Right lobe of liver (tissue), 4 donors: ENCODE measurements at regions not wholly inside any gene's neighbourhood (a gene's known extent, or its start where the extent isn't known, plus 50 kb on each side); places are given as distances from the start of the nearest gene placed in this dataset.

Source experiments
- POLR2A ChIP-seq: fragments of 450-650 bp; IDR thresholded peaks from one replicate; pipeline ENCODE4 v1.6.1; 2017; ENCODE audit warnings: antibody characterized with exemption, mild to moderate bottlenecking
- TF ChIP-seq, protein P1 (sequence below), 4 donors: fragments of 200-600 bp in 3 of 4; fragments of 450-650 bp in 1 of 4; IDR thresholded peaks; one replicate each; pipeline versions ENCODE4 v1.5.1 to v1.8.0; 2016 to 2022; ENCODE audit warnings: antibody characterized with exemption in 4 of 4, mild to moderate bottlenecking in 2 of 4
- donor health status: DM: no; HTN: no; CAD: no.
- donor health status: DM: no; HTN: no; CAD: no.
- donor health status: DM: no; HTN: yes; CAD: no.

DNA sequence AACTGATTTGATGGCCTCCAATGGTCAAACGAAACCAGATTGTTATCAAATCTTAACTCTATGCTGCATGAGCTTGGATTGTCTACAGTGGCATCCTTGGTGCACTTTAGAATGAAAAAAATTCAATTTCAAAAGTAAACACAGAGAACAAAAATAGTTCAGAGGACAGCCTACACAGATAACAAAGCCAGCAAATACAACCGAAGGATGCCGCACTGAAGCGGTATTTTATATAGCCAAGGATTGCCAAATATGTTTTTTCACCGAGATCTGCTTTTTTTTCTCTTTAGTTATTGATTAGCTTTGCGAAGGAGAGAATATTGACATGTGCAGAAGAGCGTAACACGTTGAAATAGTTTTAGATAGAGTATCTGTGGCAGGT, 72.0 kb downstream of the SLC4A3 start:
- TF ChIP-seq, protein P1, sequence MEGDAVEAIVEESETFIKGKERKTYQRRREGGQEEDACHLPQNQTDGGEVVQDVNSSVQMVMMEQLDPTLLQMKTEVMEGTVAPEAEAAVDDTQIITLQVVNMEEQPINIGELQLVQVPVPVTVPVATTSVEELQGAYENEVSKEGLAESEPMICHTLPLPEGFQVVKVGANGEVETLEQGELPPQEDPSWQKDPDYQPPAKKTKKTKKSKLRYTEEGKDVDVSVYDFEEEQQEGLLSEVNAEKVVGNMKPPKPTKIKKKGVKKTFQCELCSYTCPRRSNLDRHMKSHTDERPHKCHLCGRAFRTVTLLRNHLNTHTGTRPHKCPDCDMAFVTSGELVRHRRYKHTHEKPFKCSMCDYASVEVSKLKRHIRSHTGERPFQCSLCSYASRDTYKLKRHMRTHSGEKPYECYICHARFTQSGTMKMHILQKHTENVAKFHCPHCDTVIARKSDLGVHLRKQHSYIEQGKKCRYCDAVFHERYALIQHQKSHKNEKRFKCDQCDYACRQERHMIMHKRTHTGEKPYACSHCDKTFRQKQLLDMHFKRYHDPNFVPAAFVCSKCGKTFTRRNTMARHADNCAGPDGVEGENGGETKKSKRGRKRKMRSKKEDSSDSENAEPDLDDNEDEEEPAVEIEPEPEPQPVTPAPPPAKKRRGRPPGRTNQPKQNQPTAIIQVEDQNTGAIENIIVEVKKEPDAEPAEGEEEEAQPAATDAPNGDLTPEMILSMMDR (IDR thresholded peaks at IDR 0.05): no peak
- TF ChIP-seq POLR2A: no peak
